ENCODE measurements at regions not wholly inside any gene's neighbourhood (a gene's known extent, or its start where the extent isn't known, plus 50 kb on each side); places are given as distances from the start of the nearest gene placed in this dataset.
"Not testable (repeated sequence)": the region's sequence is repeated elsewhere in the genome, so short reads cannot be mapped to it uniquely, and the experiment has no call there.

DNA sequence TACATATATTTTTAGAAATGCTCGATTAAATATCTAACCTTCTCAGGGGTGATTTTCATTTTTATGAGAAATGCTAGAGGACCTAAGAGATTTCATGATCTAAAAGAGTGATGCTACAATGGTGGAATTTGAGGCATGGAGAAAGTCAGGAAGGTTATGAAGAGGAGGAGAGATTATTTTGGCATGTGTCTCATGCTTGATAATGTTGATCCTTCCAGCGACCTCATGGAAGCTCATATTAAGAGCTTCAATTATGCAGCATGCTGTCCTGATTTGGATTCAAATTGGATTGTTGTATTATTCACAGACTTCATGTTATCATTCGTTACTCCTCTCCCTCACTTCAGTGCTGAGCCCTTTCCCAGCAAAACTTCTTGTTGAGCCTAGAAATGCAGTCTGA, 112.5 kb downstream of the RAP2B start:
- H3K27ac ChIP-seq, result no peak overlapping the region
- intact Hi-C loops (cut with DNase I), result no loop called here
- H3K4me3 ChIP-seq, result no peak overlapping the region
- no peak for ATAC-seq
- no peak for TF ChIP-seq CTCF (IDR thresholded peaks at IDR 0.05)
- no peaks in the 10 kb centered on the region for H3K36me3 ChIP-seq
- DNase-seq, result no peak
- WGBS, 2 donors, result 53 to 59% methylated on average over 3 of the region's 3 CpGs
- no peaks in the 10 kb centered on the region for H3K27me3 ChIP-seq
- H3K9me3 ChIP-seq, result no peaks in the 10 kb centered on the region
- H3K4me1 ChIP-seq, result peaks cover 0 to 15% (median 0%) of the 10 kb centered on the region in 9 donors

- ATAC-seq, result no peak
- peaks cover 0 to 15% (median 0%) of the 10 kb centered on the region in 9 donors for H3K4me1 ChIP-seq
- DNase-seq, result no peak
- no peaks in the 10 kb centered on the region for H3K9me3 ChIP-seq
- intact Hi-C loops (cut with DNase I), result no loop called here
- H3K36me3 ChIP-seq, result no peaks in the 10 kb centered on the region
- no peak for TF ChIP-seq CTCF (IDR thresholded peaks at IDR 0.05)
- H3K27ac ChIP-seq, result no peak overlapping the region
- H3K4me3 ChIP-seq, result no peak overlapping the region
- H3K27me3 ChIP-seq, result no peaks in the 10 kb centered on the region
These were observed 113.5 kb downstream of the RAP2B start for GRCh38 chr3:153275514-153275913.

DNA sequence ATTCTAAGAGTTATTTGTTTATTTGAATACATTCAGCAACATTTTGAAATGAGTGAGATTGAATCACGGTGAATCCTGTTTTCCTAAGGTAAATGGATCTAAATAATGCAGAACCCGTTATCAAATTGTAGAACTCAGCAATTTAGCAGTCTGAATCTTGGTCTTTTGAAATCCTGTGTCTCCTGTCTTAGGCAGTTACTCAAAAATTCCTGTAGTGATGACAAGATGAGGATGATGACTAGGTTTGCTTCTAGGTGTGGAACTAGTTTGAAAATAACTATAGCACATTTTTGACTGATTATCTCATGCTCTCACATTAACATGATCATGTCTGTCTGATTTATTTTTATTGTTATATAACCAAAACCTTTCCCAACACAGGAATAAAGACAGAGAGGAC, 115.0 kb downstream of the RAP2B start:
- 89 to 90% methylated on average over 2 of the region's 2 CpGs for WGBS, 2 donors
- no peaks in the 10 kb centered on the region for H3K9me3 ChIP-seq
- H3K4me3 ChIP-seq, result no peak overlapping the region
- peaks cover 0 to 15% (median 0%) of the 10 kb centered on the region in 9 donors for H3K4me1 ChIP-seq
- H3K27me3 ChIP-seq, result no peaks in the 10 kb centered on the region
- TF ChIP-seq CTCF (IDR thresholded peaks at IDR 0.05), result no peak
- DNase-seq (no peak), ATAC-seq (no peak)
- H3K27ac ChIP-seq, result no peak overlapping the region
- intact Hi-C loops (cut with DNase I), result no loop called here
- no peaks in the 10 kb centered on the region for H3K36me3 ChIP-seq

- H3K36me3 ChIP-seq, DNase-seq, H3K27ac ChIP-seq, H3K27me3 ChIP-seq, H3K4me3 ChIP-seq, ATAC-seq, H3K9me3 ChIP-seq: not testable (repeated sequence)
- intact Hi-C loops (cut with DNase I), result loop anchor here in 5 of 10 donors (10.0 kb wide), 4 partner anchors 57 to 237 kb away; partner anchors contain the start of gene RAP2B (in 3 of the 5)
- peaks cover 0 to 26% (median 23%) of the 10 kb centered on the region in 9 donors for H3K4me1 ChIP-seq
- WGBS, 2 donors, result 93 to 95% methylated on average over 29 of the region's 29 CpGs
These were observed 119.4 kb downstream of the RAP2B start for GRCh38 chr3:153281236-153281997.

DNA sequence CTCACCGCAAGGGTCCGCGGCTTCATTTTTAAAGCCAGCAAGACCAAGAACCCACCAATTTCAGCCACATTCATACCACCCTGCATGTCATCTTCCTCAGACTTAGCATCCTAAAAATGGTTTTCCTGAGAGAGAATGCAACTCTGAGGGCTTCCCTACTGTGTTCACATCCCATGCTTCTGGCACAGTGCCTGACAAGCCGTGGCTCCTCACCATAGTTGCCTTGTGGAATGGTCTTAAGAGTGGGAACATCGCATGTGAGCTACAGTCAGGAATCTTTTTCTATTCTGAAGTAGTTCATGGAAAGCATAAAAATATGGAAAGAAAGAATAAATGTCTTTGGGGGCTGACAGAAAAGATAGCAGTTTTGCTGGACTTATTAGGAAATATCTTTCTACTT, 120.3 kb downstream of the RAP2B start:
- no peak overlapping the region for H3K4me3 ChIP-seq
- H3K9me3 ChIP-seq, result no peaks in the 10 kb centered on the region
- DNase-seq (no peak), ATAC-seq (no peak)
- H3K27me3 ChIP-seq, result no peaks in the 10 kb centered on the region
- peaks cover 0 to 28% (median 23%) of the 10 kb centered on the region in 9 donors for H3K4me1 ChIP-seq
- intact Hi-C loops (cut with DNase I), result loop anchor here in 5 of 10 donors (10.0 kb wide), 4 partner anchors 58 to 238 kb away; partner anchors contain the start of gene RAP2B (in 3 of the 5)
- H3K36me3 ChIP-seq, result no peaks in the 10 kb centered on the region
- H3K27ac ChIP-seq, result no peak overlapping the region
- 88 to 91% methylated on average over 5 of the region's 5 CpGs for WGBS, 2 donors
- no peak for TF ChIP-seq CTCF (IDR thresholded peaks at IDR 0.05)
